ENCODE measurements at regions not wholly inside any gene's neighbourhood (a gene's known extent, or its start where the extent isn't known, plus 50 kb on each side); places are given as distances from the start of the nearest gene placed in this dataset.

DNA sequence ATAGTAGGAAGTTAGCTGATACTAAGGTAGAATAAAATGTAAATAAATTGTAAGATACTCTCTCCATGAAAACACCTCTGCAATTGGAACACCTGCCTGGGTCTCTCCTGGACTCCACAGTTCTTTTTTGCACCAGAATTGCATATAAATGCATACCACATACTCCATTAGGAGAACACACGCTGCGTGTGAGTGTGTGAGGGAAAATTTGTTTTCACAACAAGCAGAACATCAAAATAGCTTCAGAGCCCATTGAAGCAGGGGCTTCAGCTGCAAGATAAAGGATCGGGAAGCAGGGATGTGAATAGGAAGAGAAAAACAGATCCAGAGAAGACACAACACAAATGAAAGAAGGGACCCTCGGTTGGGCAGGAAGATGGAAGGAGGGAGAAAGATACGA, 389.8 kb upstream of the BRINP1 start:
- H3K4me1 Mint-ChIP-seq = peaks cover 19% of the 10 kb centered on the region

DNA sequence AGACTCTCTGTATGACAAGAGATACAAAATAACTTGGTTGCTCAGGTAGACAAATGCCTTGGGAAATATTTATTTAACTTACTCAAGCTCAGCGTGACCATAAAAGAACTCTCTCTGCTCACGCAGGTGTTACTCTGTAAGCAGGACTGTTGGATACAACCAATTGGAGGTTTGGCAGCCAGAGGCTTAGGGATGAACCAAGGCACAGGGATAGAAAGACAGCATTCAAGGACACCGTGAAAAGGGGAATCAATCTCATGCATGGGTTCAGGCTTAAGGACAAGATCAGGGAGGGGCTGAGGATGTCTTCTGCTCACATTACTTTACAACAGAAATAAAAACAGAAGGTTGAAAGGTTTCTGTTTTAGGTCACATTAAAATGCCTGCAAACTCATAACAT, 389.0 kb upstream of the BRINP1 start:
- Histone ChIP-seq H3K27ac (ENCODE audit: low read length in 2 of 2) (no peak overlapping the region), H2AFZ (ENCODE audit: insufficient read depth, low read depth, low read length, poor library complexity, severe bottlenecking) (no peak overlapping the region), H3K9ac (ENCODE audit: low read length) (no peak overlapping the region), H3K4me1 (ENCODE audit: control insufficient read depth in 2 of 2, insufficient read depth in 2 of 2, low read length in 2 of 2) (peaks cover 11 to 16% of the 10 kb centered on the region in 2 donors), H3K36me3 (replicated peaks in 1 of 2; ENCODE audit: control extremely low read depth in 1 of 2, control insufficient read depth in 1 of 2, extremely low read depth in 1 of 2, insufficient read depth in 2 of 2, low read length in 1 of 2) (no peaks in the 10 kb centered on the region), H4K20me1 (ENCODE audit: control insufficient read depth, insufficient read depth, low read length, poor library complexity, severe bottlenecking) (no peaks in the 10 kb centered on the region), H3K27me3 (replicated peaks in 1 of 4; ENCODE audit: control extremely low read depth in 1 of 4, control insufficient read depth in 3 of 4, insufficient read depth in 4 of 4, low read length in 3 of 4) (peaks cover 0 to 4% (median 3%) of the 10 kb centered on the region in 4 experiments), H3K9me3 (ENCODE audit: control extremely low read depth in 1 of 3, control insufficient read depth in 2 of 3, insufficient read depth in 1 of 3, low read length in 2 of 3) (no peaks in the 10 kb centered on the region), H3K4me3 (ENCODE audit: control extremely low read depth in 1 of 5, extremely low read depth in 1 of 5, insufficient read depth in 1 of 5, low read depth in 2 of 5, low read length in 4 of 5) (no peak overlapping the region), H3K79me2 (ENCODE audit: control insufficient read depth, insufficient read depth, low read length) (no peaks in the 10 kb centered on the region), H3K4me2 (replicated peaks; ENCODE audit: low read depth, low read length, poor library complexity, severe bottlenecking) (no peak overlapping the region)
- no CpG with 5 or more reads among the region's 3 CpGs for WGBS (ENCODE audit: insufficient coverage)
- Mint-ChIP-seq H3K4me3 (no peak overlapping the region), H3K27me3 (peaks cover 28% of the 10 kb centered on the region), H3K27ac (no peak overlapping the region), H3K9me3 (ENCODE audit: insufficient read depth) (peaks cover 2% of the 10 kb centered on the region), H3K4me1 (peaks cover 18% of the 10 kb centered on the region)
- POLR2A ChIA-PET = no interaction called here
- TF ChIP-seq, protein P1, sequence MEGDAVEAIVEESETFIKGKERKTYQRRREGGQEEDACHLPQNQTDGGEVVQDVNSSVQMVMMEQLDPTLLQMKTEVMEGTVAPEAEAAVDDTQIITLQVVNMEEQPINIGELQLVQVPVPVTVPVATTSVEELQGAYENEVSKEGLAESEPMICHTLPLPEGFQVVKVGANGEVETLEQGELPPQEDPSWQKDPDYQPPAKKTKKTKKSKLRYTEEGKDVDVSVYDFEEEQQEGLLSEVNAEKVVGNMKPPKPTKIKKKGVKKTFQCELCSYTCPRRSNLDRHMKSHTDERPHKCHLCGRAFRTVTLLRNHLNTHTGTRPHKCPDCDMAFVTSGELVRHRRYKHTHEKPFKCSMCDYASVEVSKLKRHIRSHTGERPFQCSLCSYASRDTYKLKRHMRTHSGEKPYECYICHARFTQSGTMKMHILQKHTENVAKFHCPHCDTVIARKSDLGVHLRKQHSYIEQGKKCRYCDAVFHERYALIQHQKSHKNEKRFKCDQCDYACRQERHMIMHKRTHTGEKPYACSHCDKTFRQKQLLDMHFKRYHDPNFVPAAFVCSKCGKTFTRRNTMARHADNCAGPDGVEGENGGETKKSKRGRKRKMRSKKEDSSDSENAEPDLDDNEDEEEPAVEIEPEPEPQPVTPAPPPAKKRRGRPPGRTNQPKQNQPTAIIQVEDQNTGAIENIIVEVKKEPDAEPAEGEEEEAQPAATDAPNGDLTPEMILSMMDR (IDR thresholded peaks at IDR 0.05) = no peak
- TF ChIP-seq EZH2 (IDR thresholded peaks at IDR 0.05; ENCODE audit: borderline replicate concordance, insufficient read depth, low read depth, low read length, poor library complexity, severe bottlenecking) = no peak
- ATAC-seq (ENCODE audit: low read depth) (no peak), DNase-seq (no peak)
- intact Hi-C loops (cut with micrococcal nuclease) = no loop called here
- CTCF ChIA-PET = no interaction called here

More for the DNA sequence above, 389.8 kb upstream of the BRINP1 start:
- Histone ChIP-seq H3K9me3 (ENCODE audit: control extremely low read depth in 1 of 3, control insufficient read depth in 2 of 3, insufficient read depth in 1 of 3, low read length in 2 of 3) (no peaks in the 10 kb centered on the region), H3K4me2 (replicated peaks; ENCODE audit: low read depth, low read length, poor library complexity, severe bottlenecking) (no peak overlapping the region), H3K27me3 (replicated peaks in 1 of 4; ENCODE audit: control extremely low read depth in 1 of 4, control insufficient read depth in 3 of 4, insufficient read depth in 4 of 4, low read length in 3 of 4) (peaks cover 0 to 4% (median 3%) of the 10 kb centered on the region in 4 experiments), H3K4me1 (ENCODE audit: control insufficient read depth in 2 of 2, insufficient read depth in 2 of 2, low read length in 2 of 2) (peaks cover 11 to 16% of the 10 kb centered on the region in 2 donors), H4K20me1 (ENCODE audit: control insufficient read depth, insufficient read depth, low read length, poor library complexity, severe bottlenecking) (no peaks in the 10 kb centered on the region), H3K4me3 (ENCODE audit: control extremely low read depth in 1 of 5, extremely low read depth in 1 of 5, insufficient read depth in 1 of 5, low read depth in 2 of 5, low read length in 4 of 5) (no peak overlapping the region), H2AFZ (ENCODE audit: insufficient read depth, low read depth, low read length, poor library complexity, severe bottlenecking) (no peak overlapping the region), H3K9ac (ENCODE audit: low read length) (no peak overlapping the region), H3K79me2 (ENCODE audit: control insufficient read depth, insufficient read depth, low read length) (no peaks in the 10 kb centered on the region), H3K36me3 (replicated peaks in 1 of 2; ENCODE audit: control extremely low read depth in 1 of 2, control insufficient read depth in 1 of 2, extremely low read depth in 1 of 2, insufficient read depth in 2 of 2, low read length in 1 of 2) (no peaks in the 10 kb centered on the region), H3K27ac (ENCODE audit: low read length in 2 of 2) (no peak overlapping the region)
- ChIA-PET CTCF (no interaction called here), POLR2A (no interaction called here)
- no peak for DNase-seq
- 86% methylated on average over 2 of the region's 5 CpGs for WGBS (ENCODE audit: insufficient coverage)
- Mint-ChIP-seq H3K4me3 (no peak overlapping the region), H3K27me3 (peaks cover 28% of the 10 kb centered on the region), H3K27ac (no peak overlapping the region), H3K9me3 (ENCODE audit: insufficient read depth) (peaks cover 2% of the 10 kb centered on the region)
- ATAC-seq (ENCODE audit: low read depth) = no peak
- TF ChIP-seq EZH2 (IDR thresholded peaks at IDR 0.05; ENCODE audit: borderline replicate concordance, insufficient read depth, low read depth, low read length, poor library complexity, severe bottlenecking) = no peak
- TF ChIP-seq, protein P1 (IDR thresholded peaks at IDR 0.05) = no peak
- intact Hi-C loops (cut with micrococcal nuclease) = no loop called here
